Cerebellar cortex (tissue), 1 donor: ENCODE measurements at regions not wholly inside any gene's neighbourhood (a gene's known extent, or its start where the extent isn't known, plus 50 kb on each side); places are given as distances from the start of the nearest gene placed in this dataset.
"Not testable (repeated sequence)": the region's sequence is repeated elsewhere in the genome, so short reads cannot be mapped to it uniquely, and the experiment has no call there.

Experiments
- DNase-seq: peaks from one replicate; pipeline ENCODE4 v3.0.0-alpha.2; 2015; ENCODE audit warnings: low spot score

- peak; percentile 34 for DNase-seq
These were observed 90.3 kb upstream of the ERCC6L2 start for GRCh38 chr9:95785209-95785608.

- DNase-seq = no peak
These were observed 91.2 kb upstream of the ERCC6L2 start for GRCh38 chr9:95784318-95784717.

GRCh38 chr9:95783426-95783975, 92.0 kb upstream of the ERCC6L2 start:
- no peak for DNase-seq

- DNase-seq = no peak
These were observed 94.7 kb upstream of the ERCC6L2 start for GRCh38 chr9:95780751-95781150.

GRCh38 chr9:95780121-95780520, 95.4 kb upstream of the ERCC6L2 start:
- no peak for DNase-seq

GRCh38 chr9:95779597-95779996, 95.9 kb upstream of the ERCC6L2 start:
- DNase-seq = not testable (repeated sequence)

GRCh38 chr9:95778957-95779356, 96.5 kb upstream of the ERCC6L2 start:
- DNase-seq = no peak

- no peak for DNase-seq
These were observed 98.4 kb upstream of the ERCC6L2 start for GRCh38 chr9:95777136-95777535.

- no peak for DNase-seq
These were observed 99.3 kb upstream of the ERCC6L2 start for GRCh38 chr9:95776176-95776575.

- DNase-seq = no peak
These were observed 100.3 kb upstream of the ERCC6L2 start for GRCh38 chr9:95775191-95775590.

- no peak for DNase-seq
These were observed 102.5 kb upstream of the ERCC6L2 start for GRCh38 chr9:95773053-95773418.

GRCh38 chr9:95772320-95773052, 103.0 kb upstream of the ERCC6L2 start:
- DNase-seq = no peak

GRCh38 chr9:95771556-95772246, 103.8 kb upstream of the ERCC6L2 start:
- DNase-seq = peak; percentile 47

GRCh38 chr9:95770653-95771131, 104.8 kb upstream of the ERCC6L2 start:
- no peak for DNase-seq

GRCh38 chr9:95769909-95770433, 105.5 kb upstream of the ERCC6L2 start:
- no peak for DNase-seq

GRCh38 chr9:95769473-95769872, 106.0 kb upstream of the ERCC6L2 start:
- no peak for DNase-seq

- DNase-seq = no peak
These were observed 108.6 kb upstream of the ERCC6L2 start for GRCh38 chr9:95766906-95767305.

- DNase-seq = no peak
These were observed 110.8 kb upstream of the ERCC6L2 start for GRCh38 chr9:95764533-95765319.

- DNase-seq = no peak
These were observed 111.5 kb upstream of the ERCC6L2 start for GRCh38 chr9:95763983-95764382.

- no peak for DNase-seq
These were observed 112.5 kb upstream of the ERCC6L2 start for GRCh38 chr9:95763006-95763405.

GRCh38 chr9:95762322-95762721, 113.2 kb upstream of the ERCC6L2 start:
- DNase-seq = no peak

GRCh38 chr9:95760791-95761190, 114.7 kb upstream of the ERCC6L2 start:
- no peak for DNase-seq
